Pancreas (tissue), 10 donors: ENCODE measurements at regions not wholly inside any gene's neighbourhood (a gene's known extent, or its start where the extent isn't known, plus 50 kb on each side); places are given as distances from the start of the nearest gene placed in this dataset.

Experiments
- ATAC-seq, 4 donors: fragments of 200-7000 bp; cut with Tn5 transposase; one replicate each; pipeline versions ENCODE4 v1.8.0 to v1.9.1; 2020; ENCODE audit warnings: mild to moderate bottlenecking in 4 of 4, moderate library complexity in 4 of 4
- DNase-seq, 6 donors: peaks; one replicate each; pipeline ENCODE4 v3.0.0-alpha.2; 2020
- FAIRE-seq: peaks from 2 replicates; lab custom pipeline; 2012; peaks lifted over from hg19 to GRCh38; lab: Jason Lieb, UNC
- H3K27ac ChIP-seq, 4 donors: fragments of 200-600 bp; sonication (generic); 1 replicate in 3 of 4; 2 replicates in 1 of 4; pipeline versions ENCODE4 v1.5.0 to v1.8.0; 2020
- H3K27me3 ChIP-seq, 4 donors: fragments of 200-600 bp; one replicate each; pipeline ENCODE4 v1.8.0; 2021
- H3K36me3 ChIP-seq, 3 donors: fragments of 200-600 bp; sonication (generic) in 1 of 3; one replicate each; pipeline versions ENCODE4 v1.5.0 to v1.8.0; 2020 to 2021
- H3K4me1 ChIP-seq, 3 donors: fragments of 200-600 bp; one replicate each; pipeline ENCODE4 v1.8.0; 2021
- H3K4me3 ChIP-seq, 4 donors: fragments of 200-600 bp; sonication (generic) in 2 of 4; one replicate each; pipeline versions ENCODE4 v1.5.0 to v1.8.0; 2020 to 2021
- H3K9me3 ChIP-seq, 4 donors: fragments of 200-600 bp; one replicate each; pipeline ENCODE4 v1.8.0; 2021
- WGBS, 2 donors: extraction: QIAGEN DNeasy Blood & Tissue Kit; methylation state at CpG; one replicate each; pipeline ENCODE4 v1.1.7; 2013; 5-methylcytosine and 5-hydroxymethylcytosine counted together
- intact Hi-C, 3 donors: fragments of 100-400 bp; cut with DNase I; formaldehyde crosslinking; loops; one replicate each; pipeline versions ENCODE4 v1.11.1 to v1.14.2; 2022
- TF ChIP-seq, protein P1 (sequence below), 4 donors: fragments of 200-600 bp; sonication (generic) in 3 of 4; IDR thresholded peaks; one replicate each; pipeline versions ENCODE4 v1.5.0 to v1.8.0; 2021; ENCODE audit warnings: antibody characterized with exemption in 4 of 4
- donor health status: healthy with polysubstance abuse.
- donor health status: DM: no; HTN: no; CAD: no; lungs with moderate emphysema.
- donor health status: DM: no; HTN: no; CAD: no.
- donor health status: control.
- donor health status: control.
- donor health status: Bipolar disorder and iron deficiency.
- donor health status: DM: yes; HTN: yes; CAD: no.
- donor health status: DM: no; HTN: no; CAD: no.
- donor health status: DM: no; HTN: no; CAD: no.
- donor health status: DM: yes; HTN: yes; CAD: no.

DNA sequence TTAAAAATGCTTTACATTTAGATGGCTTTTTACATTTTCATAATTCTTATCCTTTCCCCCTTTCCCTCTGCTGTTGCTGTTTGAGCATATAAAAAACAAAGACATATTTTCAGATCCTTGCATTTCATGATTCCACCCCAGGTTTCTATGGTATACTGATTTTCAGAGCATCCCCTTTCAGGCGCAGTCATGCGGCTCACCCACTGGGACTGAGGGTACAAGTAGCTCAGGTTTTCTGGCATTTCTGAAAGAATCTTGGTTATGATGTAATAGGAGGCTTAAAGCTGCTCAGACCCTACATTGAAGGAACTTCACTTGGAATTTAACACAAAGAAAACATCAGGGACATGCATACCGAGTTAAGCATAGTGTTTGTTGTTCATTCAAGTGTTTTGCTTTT, 310.8 kb downstream of the ETAA1 start:
- no peak overlapping the region for H3K27ac ChIP-seq
- no peaks in the 10 kb centered on the region for H3K4me1 ChIP-seq
- H3K9me3 ChIP-seq: no peaks in the 10 kb centered on the region
- no peaks in the 10 kb centered on the region for H3K36me3 ChIP-seq
- intact Hi-C loops: no loop called here
- no peak for ATAC-seq
- 90 to 94% methylated on average over 3 of the region's 3 CpGs for WGBS, 2 donors
- no peaks in the 10 kb centered on the region for H3K27me3 ChIP-seq
- DNase-seq: no peak
- FAIRE-seq: no peak
- H3K4me3 ChIP-seq: no peak overlapping the region
- TF ChIP-seq, protein P1, sequence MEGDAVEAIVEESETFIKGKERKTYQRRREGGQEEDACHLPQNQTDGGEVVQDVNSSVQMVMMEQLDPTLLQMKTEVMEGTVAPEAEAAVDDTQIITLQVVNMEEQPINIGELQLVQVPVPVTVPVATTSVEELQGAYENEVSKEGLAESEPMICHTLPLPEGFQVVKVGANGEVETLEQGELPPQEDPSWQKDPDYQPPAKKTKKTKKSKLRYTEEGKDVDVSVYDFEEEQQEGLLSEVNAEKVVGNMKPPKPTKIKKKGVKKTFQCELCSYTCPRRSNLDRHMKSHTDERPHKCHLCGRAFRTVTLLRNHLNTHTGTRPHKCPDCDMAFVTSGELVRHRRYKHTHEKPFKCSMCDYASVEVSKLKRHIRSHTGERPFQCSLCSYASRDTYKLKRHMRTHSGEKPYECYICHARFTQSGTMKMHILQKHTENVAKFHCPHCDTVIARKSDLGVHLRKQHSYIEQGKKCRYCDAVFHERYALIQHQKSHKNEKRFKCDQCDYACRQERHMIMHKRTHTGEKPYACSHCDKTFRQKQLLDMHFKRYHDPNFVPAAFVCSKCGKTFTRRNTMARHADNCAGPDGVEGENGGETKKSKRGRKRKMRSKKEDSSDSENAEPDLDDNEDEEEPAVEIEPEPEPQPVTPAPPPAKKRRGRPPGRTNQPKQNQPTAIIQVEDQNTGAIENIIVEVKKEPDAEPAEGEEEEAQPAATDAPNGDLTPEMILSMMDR (IDR thresholded peaks at IDR 0.05): no peak

DNA sequence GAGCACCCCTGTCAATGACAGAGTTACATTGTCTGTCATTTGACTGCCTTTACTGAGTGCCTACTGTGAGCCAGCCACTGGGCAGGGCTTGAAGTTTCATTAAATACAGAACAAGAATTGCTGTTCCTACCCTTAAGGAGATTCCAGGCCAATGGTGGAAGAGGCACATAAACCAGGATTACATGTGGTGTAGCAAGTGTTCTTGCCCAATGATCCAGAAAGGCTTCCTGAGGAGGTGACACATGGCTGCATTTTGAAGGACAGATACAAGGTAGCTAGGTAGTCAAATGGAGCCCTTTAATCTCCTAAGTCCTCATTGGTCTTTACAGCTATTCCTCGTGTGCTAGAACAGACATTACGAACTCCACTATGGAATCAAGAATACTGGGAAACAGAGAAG, 312.7 kb downstream of the ETAA1 start:
- Histone ChIP-seq H3K36me3 (no peaks in the 10 kb centered on the region), H3K27ac (no peak overlapping the region), H3K4me1 (no peaks in the 10 kb centered on the region), H3K27me3 (no peaks in the 10 kb centered on the region), H3K9me3 (no peaks in the 10 kb centered on the region), H3K4me3 (no peak overlapping the region)
- intact Hi-C loops: no loop called here
- TF ChIP-seq, protein P1 (IDR thresholded peaks at IDR 0.05): no peak
- FAIRE-seq: no peak
- 80 to 86% methylated on average over 2 of the region's 2 CpGs for WGBS, 2 donors
- DNase-seq: no peak
- ATAC-seq: no peak

DNA sequence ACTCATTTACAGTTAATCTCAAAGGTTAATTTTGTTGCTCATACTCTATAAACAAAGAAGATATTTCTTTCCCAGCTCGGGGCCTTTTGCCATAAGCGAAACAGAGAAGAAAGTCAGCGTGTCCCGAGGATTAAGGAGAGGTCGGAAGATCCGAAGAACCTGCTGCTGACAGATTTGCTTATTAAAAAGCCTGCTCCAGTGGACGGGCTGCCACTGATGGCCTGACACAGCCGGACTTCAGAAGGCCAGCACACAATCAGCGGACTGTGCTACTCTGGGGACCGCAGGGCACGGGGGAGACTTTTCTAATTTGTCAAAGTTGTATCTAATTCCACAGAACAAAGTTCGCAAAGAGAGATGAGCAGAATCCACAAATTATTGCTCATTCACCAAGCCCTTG, 315.4 kb downstream of the ETAA1 start:
- WGBS, 2 donors: 81 to 84% methylated on average over 12 of the region's 12 CpGs
- Histone ChIP-seq H3K27ac (no peak overlapping the region), H3K4me3 (no peak overlapping the region), H3K9me3 (no peaks in the 10 kb centered on the region), H3K27me3 (no peaks in the 10 kb centered on the region), H3K4me1 (no peaks in the 10 kb centered on the region), H3K36me3 (no peaks in the 10 kb centered on the region)
- FAIRE-seq: no peak
- TF ChIP-seq, protein P1 (IDR thresholded peaks at IDR 0.05): no peak
- intact Hi-C loops: no loop called here
- DNase-seq: no peak
- no peak for ATAC-seq

DNA sequence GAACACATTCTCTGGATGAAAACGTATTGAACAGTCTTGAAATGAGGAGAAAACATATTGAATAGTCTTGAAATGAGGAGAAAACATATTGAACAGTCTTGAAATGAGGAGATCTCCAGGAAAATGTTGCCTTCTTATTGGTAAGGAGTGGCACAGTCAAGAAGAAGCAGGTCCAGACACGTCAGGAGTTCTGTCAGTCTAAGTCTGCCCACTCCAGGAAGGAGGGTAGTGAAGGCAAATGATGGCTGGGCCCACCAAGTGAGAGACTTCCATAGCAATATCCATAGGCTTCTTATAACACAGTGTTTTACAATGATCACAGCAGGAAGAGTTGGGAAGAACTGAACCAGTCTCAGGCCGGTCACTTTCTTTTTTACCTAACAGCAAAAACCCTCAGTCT, 316.2 kb downstream of the ETAA1 start:
- Histone ChIP-seq H3K27ac (no peak overlapping the region), H3K4me3 (no peak overlapping the region), H3K4me1 (no peaks in the 10 kb centered on the region), H3K27me3 (no peaks in the 10 kb centered on the region), H3K36me3 (no peaks in the 10 kb centered on the region), H3K9me3 (no peaks in the 10 kb centered on the region)
- WGBS, 2 donors: 40 to 76% methylated on average over 3 of the region's 3 CpGs
- FAIRE-seq: no peak
- intact Hi-C loops: no loop called here
- no peak for ATAC-seq
- DNase-seq: no peak
- TF ChIP-seq, protein P1 (IDR thresholded peaks at IDR 0.05): no peak

DNA sequence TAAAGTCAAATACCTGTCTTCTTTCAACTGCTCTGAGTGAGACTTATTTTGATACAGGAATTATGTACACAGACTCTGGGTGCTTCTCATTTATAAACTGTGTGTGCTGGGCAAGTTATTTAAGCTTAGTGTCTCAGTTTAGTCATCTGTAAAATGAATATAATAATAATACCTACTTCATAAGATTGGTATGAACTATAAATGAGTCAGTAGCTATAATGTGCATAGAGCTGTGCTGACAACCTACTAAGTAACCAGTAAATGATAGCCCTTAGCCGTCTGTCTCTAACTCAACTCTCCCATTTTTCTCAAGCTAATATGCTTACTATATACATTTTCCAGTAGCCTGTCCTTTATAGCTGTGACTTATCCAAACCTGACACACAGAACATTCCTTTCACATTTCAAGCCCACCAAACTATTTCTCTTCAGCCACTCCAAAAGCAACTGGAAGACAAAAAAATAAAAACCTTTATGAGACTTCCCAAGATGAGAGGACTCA, 319.8 kb downstream of the ETAA1 start:
- WGBS, 2 donors: 76 to 82% methylated on average over 1 of the region's 1 CpG
- H3K9me3 ChIP-seq: no peaks in the 10 kb centered on the region

More for the DNA sequence above, 319.8 kb downstream of the ETAA1 start:
- Histone ChIP-seq H3K4me3 (no peak overlapping the region), H3K4me1 (no peaks in the 10 kb centered on the region), H3K36me3 (no peaks in the 10 kb centered on the region), H3K27ac (no peak overlapping the region), H3K27me3 (no peaks in the 10 kb centered on the region)
- FAIRE-seq (no peak), DNase-seq (no peak), ATAC-seq (no peak)
- TF ChIP-seq, protein P1 (IDR thresholded peaks at IDR 0.05): no peak
- intact Hi-C loops: no loop called here
